DMS 273 treated with DMSO at 0.1 percent for 48 hours (cell line): ENCODE measurements at regions not wholly inside any gene's neighbourhood (a gene's known extent, or its start where the extent isn't known, plus 50 kb on each side); places are given as distances from the start of the nearest gene placed in this dataset.

Source experiments
- DNase-seq: peaks from one replicate; lab custom pipeline; 2025; lab: John Stamatoyannopoulos, UW

DNA sequence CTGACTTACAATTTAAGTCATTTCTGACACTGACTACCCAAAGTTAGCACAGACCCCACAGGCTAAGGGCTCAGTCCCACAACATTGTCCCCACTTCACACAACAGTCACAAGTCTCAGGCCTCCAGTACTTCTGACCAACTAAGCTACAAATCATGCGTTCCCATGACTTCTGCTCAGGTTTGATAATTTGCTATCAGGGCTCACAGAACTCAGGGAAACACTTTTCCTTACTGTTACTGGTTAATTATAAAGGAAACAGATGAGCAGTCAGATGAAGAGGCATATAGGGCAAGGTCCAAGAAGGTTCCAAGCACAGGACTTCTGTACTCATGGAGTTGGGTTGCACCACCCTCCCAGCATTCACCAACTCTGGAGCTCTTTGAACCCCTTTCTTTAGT lies 151.2 kb upstream of the TNR start:
- no peak for DNase-seq

GRCh38 chr1:175893192-175893591 lies 149.8 kb upstream of the TNR start:
- DNase-seq: no peak

DNA sequence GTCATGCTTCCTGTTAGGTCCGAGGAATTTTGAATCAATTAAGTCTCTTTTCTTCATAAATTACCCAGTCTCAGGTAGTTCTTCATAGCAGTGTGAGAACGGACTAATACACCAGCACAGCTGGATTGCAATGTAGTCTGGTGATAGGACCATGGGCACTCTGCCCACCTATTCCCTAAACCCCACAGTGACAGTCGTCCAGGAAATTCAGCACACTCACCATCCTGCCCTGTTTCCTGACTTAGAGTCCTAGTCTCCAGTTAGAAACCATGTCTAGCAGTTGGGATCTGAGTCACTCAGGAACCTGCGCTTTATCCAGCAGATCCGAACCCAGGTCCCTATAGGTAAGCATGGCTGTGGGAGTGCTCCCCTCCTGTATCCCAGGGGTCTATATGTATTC lies 149.3 kb upstream of the TNR start:
- DNase-seq: no peak

- no peak for DNase-seq
Measured at GRCh38 chr1:175891783-175892309, 148.5 kb upstream of the TNR start.

- DNase-seq: no peak
Measured at GRCh38 chr1:175890958-175891357, 147.6 kb upstream of the TNR start.

DNA sequence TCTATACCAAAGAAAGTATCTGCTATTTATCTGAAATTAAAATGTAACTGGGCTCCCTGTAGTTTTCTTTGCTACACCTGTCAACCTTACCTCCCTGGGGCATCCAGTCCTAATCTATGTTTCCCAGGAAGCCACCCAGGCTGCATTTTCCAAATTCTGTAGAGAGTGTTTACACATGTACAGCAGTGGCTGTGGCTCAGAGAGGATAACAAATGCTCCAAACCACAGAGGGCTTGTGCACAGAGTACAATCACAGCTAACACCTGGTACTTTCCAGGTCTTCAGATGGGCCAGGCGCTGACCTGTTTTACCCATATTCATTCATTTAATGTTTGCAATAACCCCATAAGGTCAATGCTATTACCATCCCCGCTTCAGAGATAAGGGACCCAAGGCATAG lies 146.5 kb upstream of the TNR start:
- no peak for DNase-seq

DNA sequence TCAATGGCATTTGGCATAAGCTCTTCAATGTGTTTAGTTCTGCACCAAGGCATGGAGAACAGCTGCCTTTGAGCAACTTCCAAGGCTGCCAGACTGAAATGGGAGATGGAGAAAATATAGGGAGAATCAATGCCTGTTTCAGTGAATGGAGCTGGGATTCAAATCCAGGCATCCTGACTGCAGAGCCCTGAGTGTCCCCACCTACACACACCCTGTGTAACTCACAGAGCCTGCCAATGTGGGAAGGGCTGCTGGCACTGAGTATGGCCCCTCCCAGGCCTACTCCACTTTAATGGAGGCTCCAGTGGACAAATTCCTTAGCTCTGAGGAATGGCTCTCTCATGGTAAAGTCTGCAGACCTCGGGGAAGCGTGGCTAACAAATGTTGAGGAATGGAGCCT lies 145.6 kb upstream of the TNR start:
- no peak for DNase-seq

DNA sequence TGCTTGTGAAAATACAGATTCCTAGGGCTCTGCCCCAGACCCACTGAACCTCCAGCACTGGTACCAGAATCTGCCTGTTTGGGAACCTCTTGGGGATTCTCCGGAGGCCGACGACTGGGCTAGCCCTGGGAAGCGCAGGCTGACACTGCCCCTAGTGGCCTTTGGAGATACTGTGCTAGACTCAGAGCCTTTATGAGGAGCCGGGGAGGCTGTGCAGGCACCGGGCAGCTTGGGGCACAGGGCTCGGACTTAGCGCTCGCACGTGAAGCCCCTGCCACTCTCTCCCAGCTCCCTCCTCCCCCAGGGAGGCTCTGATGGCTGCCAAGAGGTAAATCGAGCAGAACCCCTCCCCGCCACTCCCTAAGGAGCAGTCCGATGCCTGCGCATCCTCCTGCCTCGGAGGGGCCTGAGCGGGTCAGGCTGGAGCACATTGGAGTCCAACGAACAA lies 144.6 kb upstream of the TNR start:
- DNase-seq: peak; percentile 9

DNA sequence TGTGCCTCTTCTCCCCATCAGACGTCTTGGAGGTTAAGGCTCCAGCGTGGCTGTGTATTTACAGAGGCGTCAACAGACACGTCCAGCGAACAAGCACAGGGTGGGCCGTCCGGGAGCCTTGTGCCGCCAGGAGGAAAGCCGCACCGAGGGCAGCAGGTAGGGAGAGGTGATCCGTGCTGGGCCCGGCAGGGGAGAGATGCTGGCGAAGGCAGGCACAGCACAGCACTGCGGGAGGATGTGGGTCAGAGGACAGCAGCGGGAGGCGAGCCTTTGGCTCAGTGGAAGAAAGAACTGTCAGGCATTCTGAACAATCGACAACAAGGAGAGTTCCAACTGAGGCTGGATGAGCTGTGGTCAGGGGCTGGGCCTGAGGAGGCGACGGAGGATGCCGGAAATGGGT lies 144.1 kb upstream of the TNR start:
- DNase-seq: no peak

GRCh38 chr1:175885326-175885725 lies 141.9 kb upstream of the TNR start:
- no peak for DNase-seq

GRCh38 chr1:175884369-175884768 lies 141.0 kb upstream of the TNR start:
- no peak for DNase-seq

DNA sequence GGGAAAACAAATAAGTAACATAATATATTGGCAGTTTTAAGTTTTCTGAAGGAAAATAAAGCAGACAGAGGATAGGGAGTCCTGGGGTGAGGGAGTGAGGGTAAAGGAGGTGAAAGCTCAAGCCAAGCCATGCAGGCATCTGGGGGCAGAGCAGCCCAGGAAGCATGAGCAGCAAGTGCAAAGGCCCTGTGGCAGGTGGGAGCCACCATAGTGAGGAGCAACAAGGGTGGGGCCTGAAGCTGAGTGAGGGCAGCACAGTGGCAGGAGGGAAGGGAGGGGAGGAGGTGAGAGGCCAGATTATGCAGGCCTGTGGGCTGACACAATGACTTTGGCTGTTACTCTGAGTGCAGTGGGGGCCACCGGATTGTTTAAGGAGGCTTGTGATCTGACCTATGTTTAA lies 138.8 kb upstream of the TNR start:
- DNase-seq: no peak

DNA sequence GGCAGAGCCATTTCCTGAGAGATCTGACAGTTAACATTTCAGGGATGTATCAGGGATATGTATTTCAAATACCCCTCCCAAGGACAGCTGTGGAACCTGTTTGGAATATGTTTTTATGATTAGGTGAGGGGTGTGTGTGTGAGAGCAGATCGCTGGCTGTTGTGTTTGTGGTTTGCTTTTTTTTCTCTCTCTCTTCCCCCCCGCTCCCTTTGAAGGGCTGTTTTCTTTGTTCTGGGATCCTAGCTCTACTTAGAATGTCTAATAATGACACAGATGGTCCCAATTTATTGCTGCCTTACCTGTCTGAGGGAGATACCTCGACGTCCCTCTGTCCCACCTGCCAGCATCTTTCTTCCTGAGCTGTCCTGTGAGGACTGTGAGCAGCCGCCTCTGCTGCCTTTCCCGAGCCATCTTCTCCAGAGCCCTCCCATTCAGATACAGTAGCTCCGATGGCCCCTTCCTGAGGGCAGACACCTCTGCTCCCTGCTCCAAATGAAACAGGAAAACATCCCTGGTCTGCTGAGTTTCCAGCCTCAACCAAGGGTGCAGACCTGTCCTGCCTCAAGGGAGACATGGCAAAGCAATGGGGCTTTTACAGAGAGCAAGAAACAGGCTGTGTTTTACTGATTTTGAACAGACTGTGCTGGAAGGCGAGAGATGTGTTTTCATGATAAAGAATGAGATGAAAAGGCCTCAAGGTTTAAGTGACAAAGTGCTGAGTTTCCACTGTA lies 138.0 kb upstream of the TNR start:
- DNase-seq: no peak

- no peak for DNase-seq
Measured at GRCh38 chr1:175878775-175879174, 135.4 kb upstream of the TNR start.

GRCh38 chr1:175877939-175878737 lies 134.7 kb upstream of the TNR start:
- no peak for DNase-seq

GRCh38 chr1:175875556-175875955 lies 132.2 kb upstream of the TNR start:
- no peak for DNase-seq

DNA sequence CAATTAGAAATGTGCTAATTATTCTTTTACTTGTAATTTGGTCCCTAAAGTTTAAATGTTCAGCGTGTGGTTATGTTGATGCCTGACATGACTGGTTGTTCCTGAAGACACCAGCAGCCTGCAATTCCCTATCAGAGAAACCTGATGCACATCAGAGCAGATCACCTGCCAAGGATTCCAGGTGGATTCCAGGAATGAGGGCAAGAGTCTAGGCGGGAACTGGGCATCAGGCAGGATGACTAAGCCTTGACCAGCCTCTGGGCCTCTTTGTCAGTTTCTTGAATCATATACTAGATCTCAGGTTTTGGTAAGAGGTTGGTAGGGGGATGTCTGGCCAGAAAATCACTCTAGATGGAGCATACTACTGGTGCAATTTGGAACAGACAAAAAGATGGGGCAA lies 130.7 kb upstream of the TNR start:
- DNase-seq: no peak

- no peak for DNase-seq
Measured at GRCh38 chr1:175873290-175873935, 130.0 kb upstream of the TNR start.

- DNase-seq: no peak
Measured at GRCh38 chr1:175872588-175872987, 129.2 kb upstream of the TNR start.

DNA sequence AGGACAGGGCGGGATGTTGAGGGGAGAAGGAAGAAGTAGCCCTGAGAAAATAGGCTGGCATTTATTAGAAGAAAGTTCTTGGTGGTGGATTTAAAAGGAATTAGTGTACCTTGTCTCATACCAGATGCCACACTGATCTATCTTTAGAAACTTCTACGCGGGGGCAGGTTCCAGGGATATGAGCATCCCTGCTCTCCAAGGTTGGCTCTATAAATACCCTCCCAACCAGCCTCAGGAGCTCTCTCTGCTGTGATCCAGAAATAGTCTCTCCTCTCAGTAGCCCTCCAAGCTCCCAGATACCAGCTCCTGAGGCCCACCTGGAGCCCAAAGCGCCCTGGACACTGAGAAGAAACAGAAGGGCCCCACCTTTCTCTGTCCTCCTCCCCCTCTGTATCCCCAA lies 128.3 kb upstream of the TNR start:
- no peak for DNase-seq

DNA sequence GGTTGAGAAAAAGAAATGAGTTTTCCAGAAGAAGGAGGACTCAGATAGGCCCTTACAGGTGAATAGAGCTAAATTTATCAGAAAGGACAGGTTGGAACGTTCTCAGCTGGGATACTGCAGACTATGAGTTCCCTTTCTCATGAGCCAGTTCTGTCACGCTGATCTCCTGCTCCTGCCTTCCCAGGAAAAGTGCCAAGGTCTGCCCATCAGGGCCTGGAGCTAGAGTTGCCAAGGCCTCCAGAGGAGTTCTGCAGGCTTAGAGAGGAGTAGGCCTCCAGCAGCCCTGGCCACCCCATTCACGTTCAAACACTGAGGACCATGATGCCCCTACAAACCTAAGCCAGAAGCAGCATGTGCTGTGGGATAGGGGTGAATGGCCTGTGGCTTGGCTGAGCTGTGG lies 126.8 kb upstream of the TNR start:
- no peak for DNase-seq

DNA sequence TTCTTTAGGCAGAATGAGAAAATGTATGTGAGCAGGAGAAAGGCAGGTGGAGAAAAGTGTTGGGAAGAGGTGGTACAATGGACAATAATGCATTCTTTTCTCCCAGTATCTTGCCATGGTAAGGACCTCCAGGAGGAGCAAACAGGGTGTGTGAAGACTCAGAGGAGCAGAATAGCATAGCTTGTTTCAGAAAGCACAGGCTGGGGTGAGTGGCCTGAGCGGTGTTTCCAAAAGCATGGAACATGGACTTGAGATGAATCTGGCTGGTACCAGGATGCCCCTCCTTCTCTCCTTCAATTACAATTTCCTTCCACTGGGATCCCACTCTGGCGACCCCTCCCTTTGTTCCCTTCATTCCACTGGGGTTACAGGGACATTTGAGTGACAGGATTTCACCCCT lies 123.4 kb upstream of the TNR start:
- no peak for DNase-seq
